ENCODE measurements at regions not wholly inside any gene's neighbourhood (a gene's known extent, or its start where the extent isn't known, plus 50 kb on each side); places are given as distances from the start of the nearest gene placed in this dataset.
A peak's percentile ranks its signal among the peaks of the same experiment; 100 is the strongest.
"Not testable (repeated sequence)": the region's sequence is repeated elsewhere in the genome, so short reads cannot be mapped to it uniquely, and the experiment has no call there.

GRCh38 chr13:48591124-48591872 is 58.4 kb upstream of the RCBTB2 start:
- H3K27me3 ChIP-seq (ENCODE audit: insufficient read depth); H3F3A ChIP-seq (replicated peaks; ENCODE audit: low read depth); H3K9me2 ChIP-seq (ENCODE audit: insufficient read depth); H3K36me3 ChIP-seq (ENCODE audit: insufficient read depth); H4K20me1 ChIP-seq (replicated peaks; ENCODE audit: insufficient read depth); H3K4me3 ChIP-seq; H3K79me2 ChIP-seq (replicated peaks; ENCODE audit: insufficient read depth); DNase-seq (ENCODE audit: low spot score); ATAC-seq; H3K4me3 Mint-ChIP-seq: not testable (repeated sequence)
- H3K4me2 ChIP-seq: 0 out of 2 replicates have a peak overlapping the region, but pooled peaks have one; percentile 35
- Mint-ChIP-seq H3K9me3 (peaks cover 16% of the 10 kb centered on the region; the same call in 2 of the 3 replicates), H3K27me3 (ENCODE audit: insufficient read depth, low read depth, poor library complexity) (peaks cover 15% of the 10 kb centered on the region), H3K27ac (peak overlapping the region; percentile 17; the same call in 1 of the 2 replicates), H3K4me1 (peaks cover 49% of the 10 kb centered on the region), H3K36me3 (ENCODE audit: low read depth) (peaks cover 26% of the 10 kb centered on the region)
- peak overlapping the region; percentile 30; the same call in 1 of the 2 replicates for H2AFZ ChIP-seq
- H3K4me1 ChIP-seq (ENCODE audit: insufficient read depth): peaks cover 40% of the 10 kb centered on the region
- H3K27ac ChIP-seq (ENCODE audit: low read depth): peak overlapping the region; percentile 50

- Histone ChIP-seq H4K20me1 (replicated peaks; ENCODE audit: insufficient read depth) (no peaks in the 10 kb centered on the region), H3K4me3 (0 out of 2 replicates have a peak overlapping the region, but pooled peaks have one; percentile 0), H3K4me2 (peak overlapping the region; percentile 53), H3K9me2 (ENCODE audit: insufficient read depth) (no peaks in the 10 kb centered on the region), H3K79me2 (replicated peaks; ENCODE audit: insufficient read depth) (no peaks in the 10 kb centered on the region), H3K4me1 (ENCODE audit: insufficient read depth) (peaks cover 36% of the 10 kb centered on the region), H3F3A (replicated peaks; ENCODE audit: low read depth) (no peaks in the 10 kb centered on the region), H3K27me3 (ENCODE audit: insufficient read depth) (no peaks in the 10 kb centered on the region), H2AFZ (peak overlapping the region; percentile 30; the same call in 1 of the 2 replicates), H3K27ac (ENCODE audit: low read depth) (peak overlapping the region; percentile 90), H3K36me3 (ENCODE audit: insufficient read depth) (no peaks in the 10 kb centered on the region)
- Mint-ChIP-seq H3K36me3 (ENCODE audit: low read depth) (peaks cover 29% of the 10 kb centered on the region), H3K4me3 (0 out of 3 replicates have a peak overlapping the region, but pooled peaks have one; percentile 12), H3K9me3 (peaks cover 16% of the 10 kb centered on the region), H3K27ac (peak overlapping the region; percentile 32), H3K27me3 (ENCODE audit: insufficient read depth, low read depth, poor library complexity) (peaks cover 15% of the 10 kb centered on the region), H3K4me1 (peaks cover 43% of the 10 kb centered on the region)
- TF ChIP-seq EZH2 (IDR thresholded peaks at IDR 0.05; ENCODE audit: low read depth, unreplicated experiment) (no peak), REST (IDR thresholded peaks at IDR 0.05; ENCODE audit: unreplicated experiment) (no peak), ZNF114 (CRISPR knock-in tag; IDR thresholded peaks at IDR 0.05) (no peak)
- DNase-seq (ENCODE audit: low spot score) (peak; percentile 61), ATAC-seq (no peak; the same call in 2 of the 3 replicates)
Observed at GRCh38 chr13:48591889-48592687, 59.2 kb upstream of the RCBTB2 start.

Data from GM23338 (cell line).